Endothelial cell of umbilical vein (primary cell): ENCODE measurements at regions not wholly inside any gene's neighbourhood (a gene's known extent, or its start where the extent isn't known, plus 50 kb on each side); places are given as distances from the start of the nearest gene placed in this dataset.

Experiments used
- BruUV-seq: library from RNA; stranded (reverse); fragments of 400-500 nt; replicated peaks from 2 replicates; lab custom pipeline; 2021; lab: Mats Ljungman, UMichigan
- CTCF ChIA-PET: fragments of 300-600, 350-600 bp; sonication (Branson Sonifier 250); formaldehyde crosslinking; loops from one replicate; lab custom pipeline; 2021; ENCODE audit warnings: antibody characterized with exemption, inconsistent platforms; lab: Charles Lee
- POLR2A ChIA-PET: fragments of 300-600, 350-600 bp; sonication (Branson Sonifier 250); formaldehyde crosslinking; loops from one replicate; lab custom pipeline; 2021; ENCODE audit warnings: antibody characterized with exemption, inconsistent platforms; lab: Charles Lee
- DNase-seq: peaks from one replicate; pipeline ENCODE4 v3.0.0-alpha.2; 2011; ENCODE audit warnings: low read depth, low spot score
- FAIRE-seq: peaks from 2 replicates; lab custom pipeline; 2011; peaks lifted over from hg19 to GRCh38; lab: Jason Lieb, UNC
- H2AFZ ChIP-seq: 2 replicates; pipeline ENCODE4 v1.6.0; 2012; ENCODE audit warnings: low read depth, low read length, control low read depth, inconsistent platforms
- H3K27ac ChIP-seq: 2 replicates; pipeline ENCODE4 v1.5.1; 2011; ENCODE audit warnings: low read depth, mild to moderate bottlenecking, control low read depth, low read length, moderate library complexity; ENCODE audit not compliant: insufficient read depth
- H3K27me3 ChIP-seq, 2 experiments: 2 replicates each; pipeline versions ENCODE4 v1.6.0 to v1.6.1; 2011; ENCODE audit warnings: low read length in 2 of 2, mixed read lengths in 1 of 2; ENCODE audit not compliant: control insufficient read depth in 2 of 2, insufficient read depth in 2 of 2
- H3K36me3 ChIP-seq, 2 experiments: 2 replicates in 1 of 2; 3 replicates in 1 of 2; pipeline ENCODE4 v1.5.1; 2011; ENCODE audit warnings: low read length in 2 of 2, mild to moderate bottlenecking in 1 of 2, moderate library complexity in 1 of 2; ENCODE audit not compliant: control insufficient read depth in 2 of 2, insufficient read depth in 2 of 2; ENCODE audit errors: extremely low read depth in 1 of 2
- H3K4me1 ChIP-seq: 3 replicates; pipeline ENCODE4 v1.5.1; 2011; ENCODE audit warnings: mild to moderate bottlenecking, low read length; ENCODE audit not compliant: control insufficient read depth, insufficient read depth; ENCODE audit errors: extremely low read depth
- H3K4me2 ChIP-seq: 2 replicates; pipeline ENCODE4 v1.6.1; 2011; ENCODE audit warnings: low read length, control low read depth, mixed read lengths; ENCODE audit not compliant: insufficient read depth
- H3K4me3 ChIP-seq, 3 experiments: fragments of 200-600 bp in 1 of 3; sonication (generic), shearing (Covaris generic) in 1 of 3; replicated peaks in 1 of 3; 2 replicates each; pipeline ENCODE4 v1.5.1; 2011 to 2016; ENCODE audit warnings: control low read depth in 3 of 3, low read length in 3 of 3, mild to moderate bottlenecking in 2 of 3, inconsistent platforms in 1 of 3, low read depth in 1 of 3, moderate library complexity in 1 of 3; ENCODE audit not compliant: insufficient read depth in 1 of 3
- H3K79me2 ChIP-seq: 2 replicates; pipeline ENCODE4 v1.6.0; 2012; ENCODE audit warnings: low read length, inconsistent platforms; ENCODE audit not compliant: control insufficient read depth, insufficient read depth
- H3K9ac ChIP-seq: replicated peaks from 2 replicates; pipeline ENCODE3; 2011; ENCODE audit warnings: low read length, control low read depth; ENCODE audit not compliant: insufficient read depth; ENCODE audit errors: extremely low read depth
- H3K9me1 ChIP-seq: replicated peaks from 3 replicates; pipeline ENCODE4 v1.6.0; 2011; ENCODE audit warnings: mild to moderate bottlenecking, low read length; ENCODE audit not compliant: control insufficient read depth, insufficient read depth; ENCODE audit errors: extremely low read depth
- H3K9me3 ChIP-seq: replicated peaks from 2 replicates; pipeline ENCODE4 v1.5.1; 2012; ENCODE audit warnings: low read length, inconsistent platforms; ENCODE audit not compliant: control insufficient read depth, insufficient read depth
- H4K20me1 ChIP-seq: replicated peaks from 2 replicates; pipeline ENCODE3; 2011; ENCODE audit warnings: mild to moderate bottlenecking, low read length; ENCODE audit not compliant: control insufficient read depth, insufficient read depth; ENCODE audit errors: extremely low read depth
- CTCF ChIP-seq, 2 donors: IDR thresholded peaks; 1 replicate in 1 of 2; 2 replicates in 1 of 2; pipeline ENCODE4 v1.5.1; 2011; ENCODE audit warnings: low read length in 2 of 2, mild to moderate bottlenecking in 2 of 2, moderate library complexity in 2 of 2, control low read depth in 1 of 2, inconsistent platforms in 1 of 2, low read depth in 1 of 2; ENCODE audit not compliant: insufficient read depth in 1 of 2; ENCODE audit errors: extremely low read depth in 1 of 2
- EZH2 ChIP-seq: IDR thresholded peaks from 2 replicates; pipeline ENCODE4 v1.6.1; 2012; ENCODE audit warnings: borderline replicate concordance, low read depth, mild to moderate bottlenecking, moderate library complexity, low read length, inconsistent platforms; ENCODE audit not compliant: severe bottlenecking
- FOS ChIP-seq: IDR thresholded peaks from 2 replicates; pipeline ENCODE4 v1.6.1; 2011; ENCODE audit warnings: mild to moderate bottlenecking, low read length, moderate library complexity, borderline replicate concordance; ENCODE audit not compliant: insufficient read depth
- GATA2 ChIP-seq: IDR thresholded peaks from 2 replicates; pipeline ENCODE4 v1.7.0; 2011; ENCODE audit warnings: low read depth, mild to moderate bottlenecking, moderate library complexity, mixed read lengths, low read length; ENCODE audit not compliant: insufficient read length, insufficient read depth
- JUN ChIP-seq: IDR thresholded peaks from 2 replicates; pipeline ENCODE4 v1.6.1; 2011; ENCODE audit warnings: borderline replicate concordance, low read depth; ENCODE audit not compliant: insufficient read length, insufficient read depth
- MAX ChIP-seq: IDR thresholded peaks from 2 replicates; pipeline ENCODE4 v1.6.1; 2011; ENCODE audit not compliant: insufficient read depth, insufficient read length
- MYC ChIP-seq: IDR thresholded peaks from one replicate; pipeline ENCODE4 v1.6.1; 2011; ENCODE audit warnings: mild to moderate bottlenecking, low read depth, low read length
- POLR2A ChIP-seq: IDR thresholded peaks from 2 replicates; pipeline ENCODE4 v1.6.1; 2012; ENCODE audit warnings: low read depth, mild to moderate bottlenecking, control low read depth, low read length
- POLR2AphosphoS5 ChIP-seq: IDR thresholded peaks from 2 replicates; pipeline ENCODE4 v1.6.1; 2012; ENCODE audit warnings: low read depth, mild to moderate bottlenecking, control low read depth, low read length, moderate library complexity; ENCODE audit not compliant: insufficient read depth
- dilution Hi-C: fragments of 300-500 bp; cut with MboI; formaldehyde crosslinking; loops from one replicate; pipeline ENCODE4 v1.15.0; 2019; ENCODE audit warnings: low sequenced_read_pairs; ENCODE audit not compliant: extremely low pct_ligation_motif_present
- intact Hi-C: fragments of 100-400 bp; cut with micrococcal nuclease; formaldehyde crosslinking; loops from one replicate; pipeline ENCODE4 v1.10.0; 2022

GRCh38 chr5:51582871-51583394, 199.7 kb downstream of the ISL1 start:
- Histone ChIP-seq H4K20me1 (no peaks in the 10 kb centered on the region), H3K27ac (no peak overlapping the region), H3K9ac (no peak overlapping the region), H3K9me3 (no peaks in the 10 kb centered on the region), H3K4me2 (no peak overlapping the region), H2AFZ (no peak overlapping the region), H3K4me3 (no peak overlapping the region), H3K36me3 (no peaks in the 10 kb centered on the region), H3K4me1 (no peaks in the 10 kb centered on the region), H3K9me1 (no peaks in the 10 kb centered on the region), H3K79me2 (no peaks in the 10 kb centered on the region), H3K27me3 (no peaks in the 10 kb centered on the region)
- POLR2A ChIA-PET, result no interaction called here
- intact Hi-C loops (no loop called here), dilution Hi-C loops (no loop called here)
- TF ChIP-seq CTCF (IDR thresholded peaks at IDR 0.05; ENCODE audit: extremely low read depth in 1 of 2, insufficient read depth in 1 of 2, low read depth in 1 of 2, low read length in 2 of 2) (no peak), POLR2AphosphoS5 (no peak), JUN (no peak), FOS (no peak), MAX (no peak), GATA2 (no peak), EZH2 (no peak), MYC (no peak), POLR2A (no peak)
- BruUV-seq, result no TSS peak
- CTCF ChIA-PET, result interaction anchor here (0.7 kb wide), 1 partner anchor 9 kb away, joined by 3 read pairs; no protein-coding TSS in a partner anchor
- FAIRE-seq (no peak), DNase-seq (no peak)
